ENCODE measurements at regions not wholly inside any gene's neighbourhood (a gene's known extent, or its start where the extent isn't known, plus 50 kb on each side); places are given as distances from the start of the nearest gene placed in this dataset.

- TF ChIP-seq POLR2A (IDR thresholded peaks at IDR 0.05; ENCODE audit: low read depth, low read length) (no peak), POLR2AphosphoS5 (IDR thresholded peaks at IDR 0.05; ENCODE audit: low read depth, low read length) (no peak), TAF1 (IDR thresholded peaks at IDR 0.05; ENCODE audit: borderline replicate concordance, low read depth, low read length) (no peak)
Observed at GRCh38 chr7:41754046-41754445, 51.2 kb upstream of the INHBA start.
